Hepatic stellate cell (primary cell): ENCODE measurements at regions not wholly inside any gene's neighbourhood (a gene's known extent, or its start where the extent isn't known, plus 50 kb on each side); places are given as distances from the start of the nearest gene placed in this dataset.
"Not testable (repeated sequence)": the region's sequence is repeated elsewhere in the genome, so short reads cannot be mapped to it uniquely, and the experiment has no call there.

Experiments used
- DNase-seq: peaks from one replicate; pipeline ENCODE4 v3.0.0; 2011; ENCODE audit warnings: low spot score

DNA sequence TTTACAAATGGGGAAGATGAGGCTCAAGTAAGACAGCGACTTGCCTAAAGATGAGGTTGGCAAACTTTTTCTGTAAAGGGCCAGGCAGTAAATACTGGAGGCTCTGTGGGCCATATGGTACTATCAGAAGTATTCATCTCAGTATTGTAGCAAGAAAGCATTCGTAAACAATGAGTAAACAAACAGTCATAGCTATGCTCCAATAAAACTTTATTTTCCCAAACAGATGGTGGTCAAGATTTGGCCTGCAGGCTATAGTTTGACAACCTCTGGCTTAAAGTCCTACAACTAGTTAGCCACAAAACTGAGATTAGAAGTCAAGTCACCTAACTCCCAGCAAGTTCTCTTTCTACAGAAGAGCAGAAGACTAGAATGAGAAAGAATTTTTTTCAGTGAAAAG, 177.0 kb upstream of the NECTIN3 start:
- no peak for DNase-seq

DNA sequence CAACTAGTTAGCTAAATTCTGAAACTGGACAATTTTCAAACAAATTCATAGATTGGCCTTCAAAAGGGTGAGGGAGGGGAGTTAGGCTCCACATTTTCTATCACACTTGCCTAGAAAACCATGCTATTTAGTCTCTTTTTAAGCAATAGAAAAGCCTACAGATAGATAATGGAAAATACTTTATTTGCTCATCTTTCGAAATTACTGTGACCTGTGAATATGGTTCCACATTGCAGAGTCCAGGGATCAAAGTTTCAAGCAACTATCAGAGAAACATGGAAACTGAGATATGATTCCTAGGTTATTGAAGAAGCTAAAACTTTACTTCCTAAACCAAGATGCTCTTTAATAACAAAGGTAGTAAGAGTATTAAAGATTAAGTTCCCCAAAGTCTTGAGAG, 176.6 kb upstream of the NECTIN3 start:
- no peak for DNase-seq

DNA sequence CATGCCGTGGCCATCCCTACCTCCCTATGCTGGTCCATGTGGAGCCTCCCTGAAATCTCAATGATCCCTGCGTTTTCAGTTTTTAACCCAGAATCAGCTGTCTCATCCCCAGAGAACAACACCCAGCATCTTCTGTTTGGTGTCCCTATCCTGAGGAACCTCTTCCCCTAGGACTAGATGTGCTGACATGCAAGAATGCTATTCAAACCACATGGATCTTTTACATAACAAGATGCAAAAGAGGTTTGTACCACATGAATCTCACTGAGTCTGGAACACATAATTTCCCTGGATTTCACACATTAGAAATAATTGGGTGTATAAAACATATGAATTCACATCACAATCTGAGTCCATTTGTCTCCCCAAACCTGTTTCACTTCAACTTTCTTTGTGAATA, 174.6 kb upstream of the NECTIN3 start:
- no peak for DNase-seq

DNA sequence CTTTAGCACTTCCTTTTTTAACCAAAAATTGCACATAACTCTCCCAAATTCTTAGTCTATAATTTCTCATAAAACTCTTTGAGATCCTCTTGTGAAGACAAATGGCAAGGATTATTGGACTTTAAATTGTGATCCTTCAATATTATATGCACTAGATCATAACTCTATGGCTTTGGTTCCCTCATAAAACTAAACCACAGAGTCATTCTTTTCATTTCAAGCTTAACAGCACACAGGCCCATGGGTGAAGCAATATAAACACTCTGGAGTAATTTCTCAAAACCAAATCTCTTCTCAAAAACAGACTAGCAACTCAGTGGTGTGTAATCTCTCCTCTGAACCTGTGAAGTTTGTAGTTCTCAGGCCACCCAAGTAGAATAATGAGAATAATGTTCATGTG, 171.0 kb upstream of the NECTIN3 start:
- DNase-seq = no peak

DNA sequence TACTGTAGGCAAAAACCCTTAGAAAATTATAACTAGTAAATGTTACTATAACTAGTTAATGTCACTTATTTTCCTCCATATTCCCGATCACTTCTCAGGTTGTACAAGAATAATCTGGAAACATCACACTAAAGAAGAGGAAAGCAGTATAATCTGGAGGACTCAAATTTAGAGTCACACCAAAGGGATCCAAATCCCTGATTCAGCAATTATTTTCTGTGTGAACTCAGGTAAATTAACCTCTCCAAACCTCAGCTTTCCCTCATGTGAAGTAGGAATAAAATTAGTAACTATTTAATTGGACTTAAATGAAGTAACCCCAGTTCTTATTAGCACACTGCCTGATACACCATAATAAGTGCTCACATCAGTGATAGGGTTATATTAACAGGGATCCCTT, 170.1 kb upstream of the NECTIN3 start:
- DNase-seq = no peak

DNA sequence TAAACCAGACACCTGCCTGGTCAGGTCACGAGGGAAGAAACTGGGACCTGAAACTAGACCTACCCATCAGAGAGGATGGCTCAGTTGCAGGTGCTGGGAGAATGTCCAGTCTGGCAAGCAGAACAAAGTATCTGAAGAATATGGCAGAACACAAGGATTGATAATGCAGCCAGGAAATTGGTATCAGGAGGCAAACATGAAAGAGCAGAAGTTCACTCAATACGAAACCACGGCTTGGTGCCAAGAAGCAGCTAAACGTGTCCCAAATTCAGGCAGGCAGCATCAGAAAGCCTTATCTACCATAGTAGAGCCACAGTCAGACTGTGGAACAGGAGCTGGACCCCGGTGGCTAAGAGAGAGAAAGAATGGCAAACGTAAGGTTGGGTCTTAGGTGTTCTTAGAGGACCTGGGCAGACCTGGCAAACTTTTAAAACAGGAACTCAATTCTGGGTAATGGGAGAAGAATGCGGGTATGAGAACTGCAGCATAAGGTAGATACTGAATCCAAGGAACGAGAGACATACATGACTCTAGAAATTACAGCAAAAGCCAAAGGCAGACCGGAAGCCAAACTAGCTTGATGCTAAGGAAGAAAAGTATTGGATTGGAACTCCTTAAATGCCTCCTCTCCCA, 169.0 kb upstream of the NECTIN3 start:
- DNase-seq = no peak

DNA sequence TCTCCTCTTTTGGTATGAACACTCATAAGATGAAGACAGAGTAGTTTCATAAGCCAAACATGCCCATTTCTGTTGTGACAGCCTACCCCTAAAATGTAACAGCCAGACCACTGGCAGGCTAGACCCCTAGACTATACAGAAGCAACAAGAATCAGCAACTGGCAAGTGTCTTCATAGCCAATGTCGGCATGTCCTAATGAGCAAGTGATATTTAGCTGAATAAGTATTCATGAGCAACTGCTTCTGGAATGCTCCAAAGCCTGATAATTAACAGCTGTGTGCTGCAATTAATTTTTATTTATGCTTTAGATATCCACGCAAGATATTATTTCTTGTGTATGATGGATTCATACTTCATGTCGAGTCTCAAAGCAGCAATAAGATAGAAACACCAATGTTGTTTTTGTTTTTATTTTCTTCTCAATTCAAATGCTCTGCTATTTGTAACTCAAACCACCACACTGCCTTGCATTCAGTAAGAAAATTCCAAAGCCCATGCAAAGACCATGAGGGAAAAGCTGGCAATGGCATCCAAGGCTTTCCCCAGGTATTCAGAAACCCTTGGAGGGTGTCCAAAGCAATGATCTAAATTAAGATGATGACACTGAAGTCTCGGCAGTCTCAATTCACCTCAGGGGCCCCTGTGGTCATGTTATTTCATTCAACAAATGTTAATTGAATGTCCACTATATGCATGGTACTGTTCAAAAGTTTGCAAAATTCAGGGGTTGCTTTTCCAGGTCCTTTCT, 167.7 kb upstream of the NECTIN3 start:
- no peak for DNase-seq

DNA sequence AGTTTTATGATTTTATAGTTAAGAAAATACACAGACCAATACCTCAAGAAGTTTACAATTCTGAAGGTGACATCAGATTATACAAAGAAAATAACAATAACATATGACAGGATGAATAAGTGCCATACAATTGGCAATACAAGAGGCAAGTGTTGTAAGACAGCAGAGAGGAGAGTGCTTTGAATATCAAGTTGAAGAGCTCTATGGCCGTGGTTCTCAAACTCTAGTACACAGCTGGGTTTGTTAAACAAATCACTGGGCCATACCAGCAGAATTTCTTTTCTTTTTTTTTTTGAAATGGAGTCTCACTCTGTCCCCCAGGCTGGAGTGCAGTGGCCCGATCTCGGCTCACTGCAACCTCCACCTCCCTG, 167.1 kb upstream of the NECTIN3 start:
- DNase-seq = no peak

DNA sequence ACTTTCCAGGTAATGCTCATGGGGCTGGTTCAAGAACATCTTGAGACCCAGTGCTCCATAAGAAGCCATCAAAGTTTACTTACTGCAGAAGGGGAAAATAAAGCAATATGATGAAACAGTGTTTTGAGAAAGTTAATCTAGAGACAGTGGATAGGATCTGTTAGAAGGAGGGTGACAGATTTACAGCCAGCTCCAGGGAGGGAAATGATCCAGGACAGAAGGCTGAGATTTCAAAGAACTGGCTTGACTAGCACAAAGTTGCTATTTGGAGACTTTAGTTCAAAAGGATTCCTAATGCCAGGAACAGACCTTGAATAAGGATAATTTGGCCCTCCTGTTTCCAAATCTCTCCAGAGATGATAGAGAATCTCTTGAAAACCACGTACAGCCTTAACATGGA, 166.5 kb upstream of the NECTIN3 start:
- no peak for DNase-seq

DNA sequence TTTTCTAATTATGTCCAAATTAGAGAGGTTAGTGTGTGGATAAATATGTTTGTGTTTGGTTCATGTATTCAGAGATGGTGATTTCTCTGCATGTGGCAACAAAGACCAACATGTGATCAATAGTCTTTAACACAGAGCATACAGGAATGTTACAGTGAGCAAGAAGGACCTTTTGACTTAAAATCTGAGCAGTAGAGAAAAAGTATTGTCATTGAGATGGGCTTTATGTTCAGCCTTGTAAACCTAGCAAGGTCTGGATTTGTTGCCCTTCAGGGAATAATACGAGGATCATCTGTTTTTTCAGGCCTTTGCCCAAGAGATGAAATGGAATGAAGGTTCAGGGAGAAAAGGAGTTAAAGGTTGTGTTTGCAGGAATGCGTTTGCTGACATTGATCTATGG, 161.8 kb upstream of the NECTIN3 start:
- no peak for DNase-seq

DNA sequence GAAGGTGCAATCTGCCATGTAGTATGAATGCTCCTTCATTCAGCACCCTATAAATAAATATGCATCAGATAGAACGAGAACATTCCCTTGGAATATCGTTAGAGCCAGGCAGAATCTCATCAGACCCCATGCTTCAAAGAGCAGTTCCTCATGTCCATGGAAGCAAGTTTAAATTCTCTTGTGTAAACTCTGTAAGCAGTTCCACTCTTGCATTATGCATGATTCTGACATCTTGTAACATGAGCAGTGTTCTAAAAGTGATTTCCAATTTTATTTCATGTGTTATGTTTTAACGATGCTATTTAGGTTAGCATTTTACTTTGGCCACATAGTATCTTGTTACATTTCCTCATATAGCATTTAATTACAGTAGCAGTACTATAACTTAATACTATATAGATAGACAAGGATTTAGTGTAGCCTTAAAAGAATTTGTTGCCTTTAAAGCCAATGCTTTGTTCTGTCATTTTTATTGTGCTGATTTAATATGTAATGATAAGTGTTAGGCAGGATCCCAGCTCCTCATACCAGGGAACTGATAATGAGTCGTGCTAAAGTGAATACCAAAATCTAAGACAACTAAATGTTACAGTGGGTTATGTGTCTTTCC, 161.2 kb upstream of the NECTIN3 start:
- no peak for DNase-seq

DNA sequence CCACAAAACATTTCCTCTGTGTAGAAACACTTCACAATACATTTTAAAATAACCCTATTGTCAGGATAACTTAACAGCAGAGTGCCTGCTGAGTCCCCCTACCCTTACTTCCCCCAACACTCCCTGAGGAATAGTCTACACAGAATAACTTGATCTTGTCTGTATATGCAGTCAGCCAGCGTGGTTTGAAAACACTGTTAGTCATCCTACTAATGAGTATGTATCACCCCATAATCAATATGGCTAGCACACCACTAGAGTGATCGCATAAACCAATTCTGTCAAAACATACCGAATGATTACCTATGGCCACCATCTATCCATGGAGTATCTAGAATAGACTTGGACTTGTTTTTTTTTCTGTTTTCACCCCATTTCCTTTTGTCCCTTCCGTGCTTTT, 152.7 kb upstream of the NECTIN3 start:
- DNase-seq = no peak

DNA sequence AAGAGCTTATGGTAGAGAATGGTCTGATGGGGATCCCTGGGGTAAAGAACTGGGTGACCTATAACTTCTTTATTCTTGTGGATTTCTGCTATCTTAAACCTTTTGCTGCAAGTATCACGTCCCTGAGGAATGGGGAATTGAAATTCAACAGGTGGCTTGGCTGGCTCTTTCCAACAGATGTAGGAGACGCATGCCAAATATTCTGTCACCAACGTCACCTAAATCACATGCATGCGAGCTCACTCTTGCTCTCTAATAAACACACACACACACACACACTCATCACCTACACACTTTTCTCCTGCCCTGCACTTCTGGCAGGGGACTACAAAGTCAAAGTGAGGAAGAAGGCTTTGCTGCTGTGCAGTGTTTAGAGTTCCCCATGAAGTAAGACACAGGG, 145.8 kb upstream of the NECTIN3 start:
- DNase-seq = no peak

DNA sequence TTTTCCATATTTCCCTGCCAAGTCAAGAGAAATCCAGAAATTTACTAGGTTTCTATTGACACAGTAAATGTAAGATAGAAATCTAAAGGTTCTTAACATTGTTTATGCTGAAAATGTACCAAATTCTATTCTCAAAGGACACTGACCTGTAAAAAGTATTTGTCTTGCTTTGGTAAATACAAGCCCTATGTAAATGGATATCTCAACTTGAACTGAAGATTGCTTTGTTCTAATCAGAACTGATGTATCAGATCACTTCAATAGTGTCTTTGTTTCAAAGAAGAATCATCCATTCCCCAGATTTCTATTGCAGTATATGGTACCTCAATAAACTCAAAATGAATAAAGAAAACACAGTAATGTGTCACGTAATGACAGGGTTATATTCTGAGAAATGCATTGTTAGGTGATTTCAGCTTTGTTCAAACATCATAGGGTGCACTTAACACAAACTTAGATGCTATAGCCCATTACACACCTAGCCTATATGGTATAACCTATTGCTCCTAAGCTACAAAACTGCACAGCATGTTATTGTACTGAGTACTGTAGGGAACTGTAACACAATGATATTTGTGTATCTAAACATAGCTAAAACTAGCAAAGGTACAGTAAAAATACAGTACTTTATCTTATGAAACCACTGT, 143.5 kb upstream of the NECTIN3 start:
- no peak for DNase-seq

DNA sequence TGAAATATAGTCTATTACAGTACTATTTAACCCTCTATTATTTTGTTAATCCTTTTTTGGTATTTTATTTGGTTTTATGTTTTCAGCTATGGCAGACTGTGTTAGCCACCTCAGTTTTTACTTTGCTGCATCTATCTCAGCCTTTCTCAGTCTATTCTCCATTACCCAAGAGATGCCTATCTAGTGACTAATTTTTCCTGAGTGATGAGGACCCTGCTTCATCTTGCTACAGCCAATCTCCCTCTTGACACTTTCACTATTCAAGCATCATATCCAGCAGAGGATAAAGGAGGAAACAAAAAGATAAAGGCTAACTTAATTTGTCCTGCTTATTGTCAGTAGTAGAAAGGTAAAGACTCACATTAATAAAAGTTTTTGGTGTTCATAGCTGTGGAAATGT, 141.8 kb upstream of the NECTIN3 start:
- DNase-seq = no peak

DNA sequence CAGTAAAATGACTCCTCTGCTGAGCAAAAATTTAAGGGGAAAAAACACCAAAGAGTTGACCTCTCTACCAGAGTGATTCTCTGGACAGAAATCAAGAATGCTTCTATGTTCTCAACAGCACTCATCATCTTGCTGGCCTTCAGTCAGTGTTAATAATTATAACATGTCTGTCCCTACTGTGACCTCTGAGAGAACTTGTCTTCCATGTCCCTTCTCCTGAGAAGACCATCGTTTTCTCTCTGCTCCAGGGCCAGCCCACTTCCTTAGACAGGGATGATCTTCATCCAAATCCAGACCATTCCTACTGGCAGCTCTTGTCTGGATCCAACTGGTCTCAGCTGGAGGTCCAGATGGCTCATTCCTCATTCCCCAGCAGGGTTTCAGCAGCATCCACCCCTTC, 139.0 kb upstream of the NECTIN3 start:
- DNase-seq = no peak

DNA sequence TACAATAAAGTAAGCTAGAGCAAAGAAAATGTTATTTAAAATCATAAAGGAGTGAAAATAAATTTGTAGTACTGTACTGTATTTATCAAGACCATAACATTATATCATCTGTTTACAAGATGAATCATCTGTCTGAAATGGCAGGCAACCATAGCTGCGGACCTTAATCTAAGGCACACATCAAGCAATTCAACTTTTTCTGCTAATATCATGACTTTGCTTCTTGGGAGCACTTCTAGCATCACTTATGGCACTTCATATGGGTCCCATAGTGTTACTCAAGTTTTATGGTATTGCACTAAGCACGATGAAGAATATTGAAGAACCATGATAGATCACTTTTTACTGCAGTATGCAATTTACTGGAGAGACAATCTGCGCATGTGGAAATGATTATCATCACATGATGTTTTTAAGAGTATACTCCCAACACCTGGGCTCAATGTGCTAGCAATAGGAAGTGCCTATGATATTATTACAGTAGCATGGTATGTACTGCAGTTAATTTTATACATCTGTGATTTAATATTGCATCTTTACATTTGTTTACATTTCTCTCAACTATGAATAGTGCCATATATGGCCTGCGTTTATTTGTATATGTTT, 137.7 kb upstream of the NECTIN3 start:
- DNase-seq = no peak

DNA sequence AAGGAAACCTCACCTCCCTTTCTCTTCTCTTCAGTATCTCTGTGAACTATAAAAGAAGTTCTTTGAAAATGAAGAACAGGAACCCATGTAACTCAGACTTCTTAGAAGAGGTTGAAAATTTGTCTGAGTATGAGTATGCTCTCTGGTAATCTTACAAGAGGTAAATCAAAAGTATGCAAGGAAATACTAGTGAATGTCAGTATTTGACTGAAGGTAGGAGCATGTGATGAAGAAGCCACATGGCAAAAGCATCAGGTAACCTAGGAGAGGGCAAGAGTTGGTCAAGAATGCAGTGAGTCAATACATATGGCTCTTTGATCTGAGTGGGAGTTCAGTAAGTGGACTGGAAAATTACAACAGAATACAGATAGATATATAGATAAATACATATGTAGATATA, 133.0 kb upstream of the NECTIN3 start:
- no peak for DNase-seq

DNA sequence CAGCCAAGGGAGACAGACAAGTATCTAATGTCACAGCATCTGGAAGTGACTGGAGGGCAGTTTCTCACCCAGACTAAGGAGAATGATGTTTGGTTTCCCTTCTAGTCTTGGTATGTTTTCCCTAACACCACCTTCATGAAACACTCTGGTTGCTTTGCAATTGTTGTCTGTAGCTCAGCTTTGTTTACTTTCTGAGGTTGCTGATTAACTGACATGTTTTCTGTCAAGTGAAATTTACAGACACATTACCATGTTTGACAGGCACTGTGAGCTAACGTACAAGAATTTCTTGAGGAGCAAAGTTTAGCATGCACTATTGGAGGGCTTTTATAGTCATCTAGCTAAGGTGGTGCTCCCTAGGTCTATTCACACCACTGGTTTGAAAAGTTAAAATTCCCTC, 131.6 kb upstream of the NECTIN3 start:
- no peak for DNase-seq

DNA sequence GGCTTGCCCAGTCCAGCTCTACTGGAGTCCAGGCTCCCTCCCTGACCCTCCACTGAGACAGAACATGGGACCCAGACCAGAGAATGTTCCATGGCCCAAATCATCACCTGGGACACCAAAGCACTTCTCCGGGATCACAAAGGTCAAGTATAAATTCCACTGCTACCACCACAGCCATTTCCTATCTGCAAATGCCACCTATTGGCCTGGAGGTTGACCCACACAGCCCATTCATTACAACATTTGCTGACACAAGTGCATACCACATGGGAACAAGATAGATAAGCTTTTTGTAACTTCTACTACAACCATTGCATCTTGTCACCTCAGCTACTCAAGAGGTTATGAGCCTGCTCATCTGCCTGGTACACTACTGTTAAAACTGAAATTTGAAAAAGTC, 126.8 kb upstream of the NECTIN3 start:
- no peak for DNase-seq

DNA sequence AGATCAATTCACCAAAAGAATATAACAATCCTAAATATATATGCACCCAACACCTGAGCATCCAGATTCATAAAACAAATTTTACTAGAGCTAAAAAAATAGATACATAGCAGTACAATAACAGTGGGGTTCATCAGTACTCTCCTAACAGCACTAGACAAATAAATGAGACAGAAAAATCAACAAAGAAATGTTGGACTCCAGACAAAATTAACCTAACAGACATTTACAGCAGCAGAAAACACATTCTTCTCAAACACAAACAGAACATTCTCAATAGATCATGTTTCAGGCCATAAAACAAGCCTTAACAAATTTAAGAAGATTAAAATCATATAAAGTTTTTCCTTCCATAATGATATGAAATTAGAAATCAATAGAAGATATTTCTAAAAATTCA, 124.8 kb upstream of the NECTIN3 start:
- no peak for DNase-seq

DNA sequence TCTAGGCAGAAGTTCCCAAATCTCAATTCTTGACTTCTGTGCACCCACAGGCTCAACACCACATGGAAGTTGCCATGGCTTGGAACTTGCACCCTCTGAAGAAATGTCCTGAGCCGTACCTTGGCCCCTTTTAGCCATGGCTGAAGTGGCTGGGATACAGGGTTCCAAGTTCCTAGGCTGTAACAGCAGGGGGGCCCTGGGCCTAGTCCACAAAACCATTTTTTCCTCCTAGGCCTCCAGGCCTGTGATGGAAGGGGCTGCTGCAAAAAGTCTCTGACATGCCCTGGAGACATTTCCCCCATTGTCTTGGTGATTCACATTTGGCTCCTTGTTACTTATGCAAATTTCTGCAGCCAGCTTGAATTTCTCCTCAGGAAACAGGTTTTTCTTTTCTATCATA, 122.4 kb upstream of the NECTIN3 start:
- not testable (repeated sequence) for DNase-seq
